Body of pancreas (tissue), 4 donors: ENCODE measurements at regions not wholly inside any gene's neighbourhood (a gene's known extent, or its start where the extent isn't known, plus 50 kb on each side); places are given as distances from the start of the nearest gene placed in this dataset.
A peak's percentile ranks its signal among the peaks of the same experiment; 100 is the strongest.

Experiments used
- ATAC-seq: fragments of 150-250 bp; one replicate; pipeline ENCODE4 v1.9.1; 2016
- DNase-seq, 4 donors: peaks; one replicate each; pipeline ENCODE4 v3.0.0-alpha.2; 2019
- H3K27ac ChIP-seq, 4 donors: fragments of 200-600 bp; sonication (generic); 1 replicate in 3 of 4; 2 replicates in 1 of 4; pipeline versions ENCODE4 v1.5.1 to v1.6.1; 2016 to 2019; ENCODE audit warnings: mild to moderate bottlenecking in 1 of 4, mixed read lengths in 1 of 4, moderate library complexity in 1 of 4
- H3K27me3 ChIP-seq, 2 donors: fragments of 200-600 bp; sonication (generic); one replicate each; pipeline ENCODE4 v1.6.0; 2016; ENCODE audit warnings: mild to moderate bottlenecking in 1 of 2
- H3K36me3 ChIP-seq, 2 donors: fragments of 200-600 bp; sonication (generic); replicated peaks in 1 of 2; 2 replicates each; pipeline ENCODE4 v1.5.1; 2016; ENCODE audit warnings: low read depth in 2 of 2; ENCODE audit not compliant: insufficient read depth in 1 of 2
- H3K4me1 ChIP-seq: fragments of 200-600 bp; sonication (generic); one replicate; pipeline ENCODE4 v1.6.0; 2016
- H3K4me3 ChIP-seq, 2 donors: fragments of 200-600 bp; sonication (generic); 1 replicate in 1 of 2; 2 replicates in 1 of 2; pipeline ENCODE4 v1.5.1; 2016 to 2019
- H3K9me3 ChIP-seq, 3 donors: fragments of 200-600 bp; sonication (generic); 1 replicate in 2 of 3; 2 replicates in 1 of 3; pipeline ENCODE4 v1.5.1; 2016
- POLR2A ChIP-seq, 3 donors: fragments of 450-650 bp; IDR thresholded peaks; one replicate each; pipeline ENCODE4 v1.6.1; 2016; ENCODE audit warnings: antibody characterized with exemption in 3 of 3, mild to moderate bottlenecking in 2 of 3
- WGBS, 2 donors: methylation state at CpG; one replicate each; pipeline ENCODE4 v1.1.5; 2017; 5-methylcytosine and 5-hydroxymethylcytosine counted together
- intact Hi-C: fragments of 100-400 bp; cut with DNase I; formaldehyde crosslinking; loops from one replicate; pipeline ENCODE4 v1.15.1; 2023
- TF ChIP-seq, protein P1 (sequence below), 7 experiments: fragments of 450-650 bp in 4 of 7; fragments of 200-600 bp in 3 of 7; sonication (generic) in 3 of 7; IDR thresholded peaks; one replicate each; pipeline ENCODE4 v1.5.1; 2016 to 2019; ENCODE audit warnings: antibody characterized with exemption in 7 of 7

DNA sequence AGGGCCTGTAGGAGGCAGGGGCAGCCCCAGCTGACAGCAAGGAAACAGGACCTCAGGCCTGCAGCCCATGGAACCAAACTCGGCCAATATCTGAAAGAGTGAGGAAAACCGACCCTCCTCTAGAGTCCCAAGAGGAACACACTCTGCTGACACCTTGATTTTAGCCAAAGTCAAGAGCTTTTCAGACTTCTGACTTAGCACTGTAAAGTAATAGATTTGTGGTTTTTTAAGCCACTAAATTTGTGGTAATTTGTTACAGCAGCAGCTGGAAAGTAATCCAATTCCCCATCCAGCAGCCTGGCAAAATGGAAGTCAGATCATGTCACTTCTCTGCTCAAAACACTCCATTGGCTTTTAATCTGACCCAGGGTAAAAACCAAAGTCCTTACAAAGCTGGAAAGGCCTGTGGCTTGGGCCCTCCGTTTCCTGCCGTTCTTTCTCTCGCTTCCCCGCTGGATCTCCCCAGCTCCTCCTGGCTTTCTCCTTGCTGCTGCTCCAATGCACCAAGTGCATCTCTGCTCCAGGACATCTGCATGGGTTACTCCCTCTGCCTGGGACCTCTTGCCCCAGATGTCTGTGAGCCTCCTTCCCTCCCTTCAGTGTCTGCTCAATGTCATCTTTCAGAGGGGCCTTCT lies 79.0 kb downstream of the C5orf15 start:
- no peak overlapping the region for H3K27ac ChIP-seq
- no peaks in the 10 kb centered on the region for H3K36me3 ChIP-seq
- H3K27me3 ChIP-seq: no peaks in the 10 kb centered on the region
- ATAC-seq (no peak), DNase-seq (no peak)
- no peak overlapping the region for H3K4me3 ChIP-seq
- WGBS, 2 donors: 79 to 86% methylated on average over 6 of the region's 6 CpGs
- TF ChIP-seq, protein P1, sequence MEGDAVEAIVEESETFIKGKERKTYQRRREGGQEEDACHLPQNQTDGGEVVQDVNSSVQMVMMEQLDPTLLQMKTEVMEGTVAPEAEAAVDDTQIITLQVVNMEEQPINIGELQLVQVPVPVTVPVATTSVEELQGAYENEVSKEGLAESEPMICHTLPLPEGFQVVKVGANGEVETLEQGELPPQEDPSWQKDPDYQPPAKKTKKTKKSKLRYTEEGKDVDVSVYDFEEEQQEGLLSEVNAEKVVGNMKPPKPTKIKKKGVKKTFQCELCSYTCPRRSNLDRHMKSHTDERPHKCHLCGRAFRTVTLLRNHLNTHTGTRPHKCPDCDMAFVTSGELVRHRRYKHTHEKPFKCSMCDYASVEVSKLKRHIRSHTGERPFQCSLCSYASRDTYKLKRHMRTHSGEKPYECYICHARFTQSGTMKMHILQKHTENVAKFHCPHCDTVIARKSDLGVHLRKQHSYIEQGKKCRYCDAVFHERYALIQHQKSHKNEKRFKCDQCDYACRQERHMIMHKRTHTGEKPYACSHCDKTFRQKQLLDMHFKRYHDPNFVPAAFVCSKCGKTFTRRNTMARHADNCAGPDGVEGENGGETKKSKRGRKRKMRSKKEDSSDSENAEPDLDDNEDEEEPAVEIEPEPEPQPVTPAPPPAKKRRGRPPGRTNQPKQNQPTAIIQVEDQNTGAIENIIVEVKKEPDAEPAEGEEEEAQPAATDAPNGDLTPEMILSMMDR (IDR thresholded peaks at IDR 0.05): no peak
- no peak for TF ChIP-seq POLR2A (IDR thresholded peaks at IDR 0.05)
- H3K4me1 ChIP-seq: peaks cover 9% of the 10 kb centered on the region
- intact Hi-C loops: no loop called here
- no peaks in the 10 kb centered on the region for H3K9me3 ChIP-seq

DNA sequence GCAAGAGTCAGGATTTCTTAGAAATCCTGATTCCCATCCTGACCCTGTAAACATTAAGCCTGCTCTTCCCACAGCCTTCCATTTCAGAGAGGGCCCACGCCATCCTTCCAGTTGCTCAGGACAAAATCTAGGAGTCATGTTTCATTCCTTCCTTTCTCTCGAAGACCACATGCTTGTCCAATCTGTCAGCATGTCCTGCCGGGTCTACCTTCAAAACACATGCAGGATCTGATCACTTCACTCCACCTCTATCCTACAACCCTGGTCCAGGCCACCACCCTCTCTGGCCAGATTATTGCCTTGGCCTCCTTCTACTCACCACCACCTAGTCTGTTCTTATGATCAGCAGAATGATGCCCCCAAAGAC lies 79.8 kb downstream of the C5orf15 start:
- no peaks in the 10 kb centered on the region for H3K9me3 ChIP-seq
- H3K27me3 ChIP-seq: no peaks in the 10 kb centered on the region
- ATAC-seq (no peak), DNase-seq (no peak)
- H3K4me1 ChIP-seq: peaks cover 15% of the 10 kb centered on the region
- no peaks in the 10 kb centered on the region for H3K36me3 ChIP-seq
- H3K27ac ChIP-seq: no peak overlapping the region
- intact Hi-C loops: no loop called here
- no peak overlapping the region for H3K4me3 ChIP-seq
- 78 to 89% methylated on average over 3 of the region's 3 CpGs for WGBS, 2 donors
- TF ChIP-seq, protein P1 (IDR thresholded peaks at IDR 0.05): no peak
- no peak for TF ChIP-seq POLR2A (IDR thresholded peaks at IDR 0.05)

DNA sequence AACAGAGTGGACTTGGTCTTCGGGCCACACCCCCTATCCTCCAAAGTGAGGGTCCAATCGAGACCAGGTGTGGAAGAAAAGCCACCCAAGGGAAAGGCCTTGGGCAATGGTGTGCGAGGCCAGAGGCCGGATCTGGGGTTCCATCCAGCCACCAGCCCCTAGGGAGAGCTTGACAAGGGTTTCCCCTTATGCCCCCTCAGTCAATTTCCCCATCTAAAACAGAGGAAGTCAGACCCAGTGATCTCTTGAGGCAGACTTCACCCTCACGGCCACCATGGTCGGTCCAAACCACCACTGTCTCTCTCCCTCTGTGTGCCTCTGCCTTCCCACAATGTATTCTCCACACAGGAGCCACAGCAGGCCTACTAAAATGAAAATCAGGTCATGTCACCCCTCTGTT lies 82.9 kb downstream of the C5orf15 start:
- H3K4me3 ChIP-seq: no peak overlapping the region
- no peaks in the 10 kb centered on the region for H3K9me3 ChIP-seq
- intact Hi-C loops: no loop called here
- H3K4me1 ChIP-seq: peaks cover 19% of the 10 kb centered on the region
- ATAC-seq (no peak), DNase-seq (no peak)
- H3K36me3 ChIP-seq: no peaks in the 10 kb centered on the region
- no peaks in the 10 kb centered on the region for H3K27me3 ChIP-seq
- WGBS, 2 donors: 84 to 92% methylated on average over 6 of the region's 6 CpGs
- no peak overlapping the region for H3K27ac ChIP-seq
- TF ChIP-seq, protein P1 (IDR thresholded peaks at IDR 0.05): no peak
- TF ChIP-seq POLR2A (IDR thresholded peaks at IDR 0.05): no peak

DNA sequence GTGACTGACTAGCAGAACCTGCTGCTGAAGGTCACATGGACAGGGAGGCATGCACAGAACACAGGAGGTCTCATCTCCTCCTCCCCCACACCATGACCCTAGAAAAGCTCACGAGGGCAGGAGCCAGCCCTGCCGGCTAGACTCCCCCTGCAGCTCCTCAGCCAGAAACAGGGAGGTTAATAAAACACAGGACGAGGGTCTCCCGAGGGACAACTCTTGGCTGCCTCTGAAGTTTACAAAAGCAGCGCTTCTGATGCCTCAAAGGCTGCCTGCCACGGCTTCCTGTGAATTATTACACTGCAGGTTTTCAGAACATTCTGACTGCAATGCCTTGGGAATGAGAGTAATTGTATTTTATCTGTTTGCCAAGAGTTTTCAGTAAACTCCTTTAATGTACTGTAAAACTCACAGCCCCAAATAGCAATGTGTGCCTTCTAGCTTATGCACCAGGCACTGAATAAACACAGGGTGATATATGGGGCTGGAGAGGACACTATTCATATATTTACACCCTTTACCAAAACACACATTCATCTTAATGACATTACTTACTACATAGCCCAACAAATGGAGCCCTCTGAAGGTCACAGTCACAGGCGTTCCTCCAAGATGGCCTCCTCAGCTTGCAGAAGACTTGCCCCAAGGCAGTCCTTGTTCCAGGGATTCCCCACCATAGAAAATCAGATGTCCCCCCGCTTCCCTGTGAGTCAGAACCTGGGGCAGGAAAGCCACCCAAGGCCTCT lies 83.7 kb downstream of the C5orf15 start:
- Histone ChIP-seq H3K27me3 (no peaks in the 10 kb centered on the region), H3K9me3 (no peaks in the 10 kb centered on the region), H3K4me3 (no peak overlapping the region), H3K4me1 (peaks cover 19% of the 10 kb centered on the region), H3K36me3 (no peaks in the 10 kb centered on the region), H3K27ac (peak overlapping the region in 2 of 4 donors; percentile 24 to 43)
- peak; percentile 38 for ATAC-seq
- intact Hi-C loops: no loop called here
- peak in 1 of 4 donors; percentile 20 for DNase-seq
- TF ChIP-seq, protein P1 (IDR thresholded peaks at IDR 0.05): no peak
- TF ChIP-seq POLR2A (IDR thresholded peaks at IDR 0.05): no peak
- WGBS, 2 donors: 37 to 56% methylated on average over 6 to 8 of the region's 8 CpGs
